Body of pancreas (tissue), 4 donors: ENCODE measurements at regions not wholly inside any gene's neighbourhood (a gene's known extent, or its start where the extent isn't known, plus 50 kb on each side); places are given as distances from the start of the nearest gene placed in this dataset.
"Not testable (repeated sequence)": the region's sequence is repeated elsewhere in the genome, so short reads cannot be mapped to it uniquely, and the experiment has no call there.

Source experiments
- ATAC-seq: fragments of 150-250 bp; one replicate; pipeline ENCODE4 v1.9.1; 2016
- DNase-seq, 4 donors: peaks; one replicate each; pipeline ENCODE4 v3.0.0-alpha.2; 2019
- H3K27ac ChIP-seq, 4 donors: fragments of 200-600 bp; sonication (generic); 1 replicate in 3 of 4; 2 replicates in 1 of 4; pipeline versions ENCODE4 v1.5.1 to v1.6.1; 2016 to 2019; ENCODE audit warnings: mild to moderate bottlenecking in 1 of 4, mixed read lengths in 1 of 4, moderate library complexity in 1 of 4
- H3K27me3 ChIP-seq, 2 donors: fragments of 200-600 bp; sonication (generic); one replicate each; pipeline ENCODE4 v1.6.0; 2016; ENCODE audit warnings: mild to moderate bottlenecking in 1 of 2
- H3K36me3 ChIP-seq, 2 donors: fragments of 200-600 bp; sonication (generic); replicated peaks in 1 of 2; 2 replicates each; pipeline ENCODE4 v1.5.1; 2016; ENCODE audit warnings: low read depth in 2 of 2; ENCODE audit not compliant: insufficient read depth in 1 of 2
- H3K4me1 ChIP-seq: fragments of 200-600 bp; sonication (generic); one replicate; pipeline ENCODE4 v1.6.0; 2016
- H3K4me3 ChIP-seq, 2 donors: fragments of 200-600 bp; sonication (generic); 1 replicate in 1 of 2; 2 replicates in 1 of 2; pipeline ENCODE4 v1.5.1; 2016 to 2019
- H3K9me3 ChIP-seq, 3 donors: fragments of 200-600 bp; sonication (generic); 1 replicate in 2 of 3; 2 replicates in 1 of 3; pipeline ENCODE4 v1.5.1; 2016
- POLR2A ChIP-seq, 3 donors: fragments of 450-650 bp; IDR thresholded peaks; one replicate each; pipeline ENCODE4 v1.6.1; 2016; ENCODE audit warnings: antibody characterized with exemption in 3 of 3, mild to moderate bottlenecking in 2 of 3
- WGBS, 2 donors: methylation state at CpG; one replicate each; pipeline ENCODE4 v1.1.5; 2017; 5-methylcytosine and 5-hydroxymethylcytosine counted together
- intact Hi-C: fragments of 100-400 bp; cut with DNase I; formaldehyde crosslinking; loops from one replicate; pipeline ENCODE4 v1.15.1; 2023
- TF ChIP-seq, protein P1 (sequence below), 7 experiments: fragments of 450-650 bp in 4 of 7; fragments of 200-600 bp in 3 of 7; sonication (generic) in 3 of 7; IDR thresholded peaks; one replicate each; pipeline ENCODE4 v1.5.1; 2016 to 2019; ENCODE audit warnings: antibody characterized with exemption in 7 of 7

DNA sequence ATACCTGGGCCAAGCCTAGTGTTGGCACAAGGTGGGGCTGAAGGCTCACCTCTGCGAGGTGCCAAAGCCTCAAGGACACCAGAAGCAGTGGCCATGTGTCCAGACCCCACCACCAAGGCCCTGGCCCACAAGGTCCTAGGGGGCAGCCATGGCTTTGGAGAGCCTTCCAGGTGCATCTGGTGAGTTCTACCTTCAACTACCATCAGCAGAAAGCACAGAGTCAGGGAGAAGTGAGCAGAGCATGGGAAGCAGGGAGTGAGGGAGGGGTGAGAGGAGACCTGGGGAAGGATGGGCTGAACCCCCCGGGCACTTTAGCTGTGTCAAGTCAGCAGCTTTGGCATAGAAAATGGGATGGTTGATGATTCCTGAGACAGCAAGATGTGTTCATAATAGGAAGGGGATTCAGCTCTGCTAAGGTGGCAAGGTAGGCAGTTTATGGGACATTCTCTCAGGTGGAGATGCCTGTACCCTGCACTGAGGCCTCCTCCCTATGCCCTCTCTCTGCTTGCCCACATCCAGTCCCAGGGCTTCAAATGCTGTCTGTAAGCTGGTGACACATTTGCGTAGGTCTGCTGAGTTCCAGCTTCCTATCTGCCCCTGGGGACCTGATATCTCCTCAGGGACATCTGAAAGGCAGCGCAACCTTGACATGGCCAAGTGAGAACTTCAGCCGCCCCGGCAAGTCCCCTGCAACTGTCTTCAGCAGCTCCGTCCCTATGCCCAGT lies 83.4 kb upstream of the RGPD5 start:
- intact Hi-C loops = loop anchor here (10.0 kb wide), 1 partner anchor 166 kb away; no protein-coding TSS in a partner anchor
- WGBS, 2 donors = 70 to 76% methylated on average over 1 to 7 of the region's 7 CpGs
- DNase-seq = no peak

GRCh38 chr2:109711230-109712122 lies 82.6 kb upstream of the RGPD5 start:
- H3K27ac ChIP-seq = no peak overlapping the region
- TF ChIP-seq POLR2A (IDR thresholded peaks at IDR 0.05) = no peak
- TF ChIP-seq, protein P1, sequence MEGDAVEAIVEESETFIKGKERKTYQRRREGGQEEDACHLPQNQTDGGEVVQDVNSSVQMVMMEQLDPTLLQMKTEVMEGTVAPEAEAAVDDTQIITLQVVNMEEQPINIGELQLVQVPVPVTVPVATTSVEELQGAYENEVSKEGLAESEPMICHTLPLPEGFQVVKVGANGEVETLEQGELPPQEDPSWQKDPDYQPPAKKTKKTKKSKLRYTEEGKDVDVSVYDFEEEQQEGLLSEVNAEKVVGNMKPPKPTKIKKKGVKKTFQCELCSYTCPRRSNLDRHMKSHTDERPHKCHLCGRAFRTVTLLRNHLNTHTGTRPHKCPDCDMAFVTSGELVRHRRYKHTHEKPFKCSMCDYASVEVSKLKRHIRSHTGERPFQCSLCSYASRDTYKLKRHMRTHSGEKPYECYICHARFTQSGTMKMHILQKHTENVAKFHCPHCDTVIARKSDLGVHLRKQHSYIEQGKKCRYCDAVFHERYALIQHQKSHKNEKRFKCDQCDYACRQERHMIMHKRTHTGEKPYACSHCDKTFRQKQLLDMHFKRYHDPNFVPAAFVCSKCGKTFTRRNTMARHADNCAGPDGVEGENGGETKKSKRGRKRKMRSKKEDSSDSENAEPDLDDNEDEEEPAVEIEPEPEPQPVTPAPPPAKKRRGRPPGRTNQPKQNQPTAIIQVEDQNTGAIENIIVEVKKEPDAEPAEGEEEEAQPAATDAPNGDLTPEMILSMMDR (IDR thresholded peaks at IDR 0.05) = no peak
- no peaks in the 10 kb centered on the region for H3K9me3 ChIP-seq
- WGBS, 2 donors = 67 to 69% methylated on average over 11 of the region's 11 CpGs
- DNase-seq = no peak
- H3K27me3 ChIP-seq = no peaks in the 10 kb centered on the region
- H3K4me1 ChIP-seq = no peaks in the 10 kb centered on the region
- no peak for ATAC-seq
- H3K36me3 ChIP-seq = no peaks in the 10 kb centered on the region
- intact Hi-C loops = loop anchor here (10.0 kb wide), 1 partner anchor 167 kb away; no protein-coding TSS in a partner anchor
- H3K4me3 ChIP-seq = no peak overlapping the region

More for the DNA sequence above, 83.4 kb upstream of the RGPD5 start:
- H3K4me3 ChIP-seq = no peak overlapping the region
- no peaks in the 10 kb centered on the region for H3K27me3 ChIP-seq
- H3K27ac ChIP-seq = no peak overlapping the region
- no peaks in the 10 kb centered on the region for H3K36me3 ChIP-seq
- ATAC-seq = no peak
- no peaks in the 10 kb centered on the region for H3K9me3 ChIP-seq
- TF ChIP-seq POLR2A (IDR thresholded peaks at IDR 0.05) = no peak
- TF ChIP-seq, protein P1 (IDR thresholded peaks at IDR 0.05) = no peak
- no peaks in the 10 kb centered on the region for H3K4me1 ChIP-seq

- no peak overlapping the region for H3K27ac ChIP-seq
- WGBS, 2 donors = 87 to 95% methylated on average over 2 of the region's 2 CpGs
- no peak for ATAC-seq
- no peak for TF ChIP-seq POLR2A (IDR thresholded peaks at IDR 0.05)
- intact Hi-C loops = loop anchor here (10.0 kb wide), 1 partner anchor 167 kb away; no protein-coding TSS in a partner anchor
- H3K4me1 ChIP-seq = no peaks in the 10 kb centered on the region
- H3K4me3 ChIP-seq = no peak overlapping the region
- H3K36me3 ChIP-seq = no peaks in the 10 kb centered on the region
- DNase-seq = no peak
- no peaks in the 10 kb centered on the region for H3K9me3 ChIP-seq
- H3K27me3 ChIP-seq = no peaks in the 10 kb centered on the region
Observed at GRCh38 chr2:109712123-109712449, 82.0 kb upstream of the RGPD5 start.

GRCh38 chr2:109712746-109713145 lies 81.4 kb upstream of the RGPD5 start:
- H3K9me3 ChIP-seq = no peaks in the 10 kb centered on the region
- H3K27me3 ChIP-seq = no peaks in the 10 kb centered on the region
- intact Hi-C loops = loop anchor here (10.0 kb wide), 1 partner anchor 168 kb away; no protein-coding TSS in a partner anchor
- ATAC-seq (no peak), DNase-seq (no peak)
- no peak overlapping the region for H3K4me3 ChIP-seq
- H3K4me1 ChIP-seq = no peaks in the 10 kb centered on the region
- WGBS, 2 donors = 82 to 85% methylated on average over 5 of the region's 5 CpGs
- no peaks in the 10 kb centered on the region for H3K36me3 ChIP-seq
- H3K27ac ChIP-seq = no peak overlapping the region
- TF ChIP-seq, protein P1 (IDR thresholded peaks at IDR 0.05) = no peak
- no peak for TF ChIP-seq POLR2A (IDR thresholded peaks at IDR 0.05)

DNA sequence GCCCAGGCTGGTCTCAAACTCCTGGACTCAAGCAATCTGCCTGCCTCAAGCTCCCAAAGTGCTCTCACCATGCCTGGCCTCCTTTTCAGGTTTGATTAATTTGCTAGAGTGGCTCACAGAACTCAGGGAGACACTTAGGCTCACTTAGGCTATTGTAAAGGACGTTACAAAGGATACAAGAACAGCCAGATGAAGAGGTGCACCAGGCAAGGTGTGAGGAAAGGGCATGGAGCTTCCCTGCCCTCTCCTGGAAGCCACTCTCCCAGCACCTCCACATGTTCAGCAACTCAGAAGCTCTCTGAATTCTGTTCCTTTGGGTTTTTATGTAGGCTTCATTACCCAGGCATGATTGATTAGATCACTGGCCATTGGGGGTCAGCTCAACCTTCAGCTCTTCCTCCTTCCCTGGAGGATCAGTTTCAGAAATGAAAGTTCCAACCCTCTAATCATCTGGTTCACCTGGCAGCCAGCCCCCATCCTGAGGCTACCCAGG lies 78.7 kb upstream of the RGPD5 start:
- Histone ChIP-seq H3K27ac (no peak overlapping the region), H3K9me3 (no peaks in the 10 kb centered on the region), H3K4me3 (no peak overlapping the region), H3K4me1 (no peaks in the 10 kb centered on the region), H3K27me3 (no peaks in the 10 kb centered on the region), H3K36me3 (no peaks in the 10 kb centered on the region)
- peak; percentile 83 for ATAC-seq
- TF ChIP-seq, protein P1 (IDR thresholded peaks at IDR 0.05) = peak; percentile 38 to 70 (median 60)
- TF ChIP-seq POLR2A (IDR thresholded peaks at IDR 0.05) = no peak
- 12 to 13% methylated on average over 1 of the region's 1 CpG for WGBS, 2 donors
- intact Hi-C loops = loop anchor here (10.0 kb wide), 1 partner anchor 171 kb away; no protein-coding TSS in a partner anchor
- peak; percentile 40 to 58 (median 48) for DNase-seq

DNA sequence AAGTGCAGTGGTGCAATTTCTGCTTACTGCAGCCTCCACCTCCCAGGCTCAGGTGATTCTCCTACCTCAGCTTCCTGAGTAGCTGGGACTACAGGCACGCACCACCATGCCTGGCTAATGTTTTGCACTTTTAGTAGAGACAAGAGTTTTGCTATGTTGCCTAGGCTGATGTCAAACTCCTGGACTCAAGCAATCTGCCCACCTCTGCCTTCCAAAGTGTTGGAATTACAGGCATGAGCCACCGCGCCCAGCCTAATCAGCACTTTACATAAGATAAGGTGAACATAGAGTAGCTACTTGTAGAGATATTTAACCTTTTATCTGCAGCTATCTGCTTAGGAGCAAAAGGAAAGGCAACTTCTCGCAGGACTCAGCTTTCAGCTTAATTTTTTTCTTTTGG lies 77.5 kb upstream of the RGPD5 start:
- H3K27me3 ChIP-seq, H3K4me1 ChIP-seq, DNase-seq, H3K9me3 ChIP-seq, H3K27ac ChIP-seq, H3K36me3 ChIP-seq, H3K4me3 ChIP-seq, ATAC-seq: not testable (repeated sequence)
- 40 to 45% methylated on average over 4 of the region's 4 CpGs for WGBS, 2 donors
- intact Hi-C loops = loop anchor here (10.0 kb wide), 1 partner anchor 172 kb away; no protein-coding TSS in a partner anchor
